ENCODE measurements at regions not wholly inside any gene's neighbourhood (a gene's known extent, or its start where the extent isn't known, plus 50 kb on each side); places are given as distances from the start of the nearest gene placed in this dataset.

- DNase-seq = no peak
Observed at GRCh38 chr21:35893156-35893555, 167.2 kb downstream of the SETD4 start.

- DNase-seq = no peak
Observed at GRCh38 chr21:35886887-35887286, 173.4 kb downstream of the SETD4 start.

- no peak for DNase-seq
Observed at GRCh38 chr21:35885942-35886541, 174.3 kb downstream of the SETD4 start.

- no peak for DNase-seq
Observed at GRCh38 chr21:35882791-35883240, 177.5 kb downstream of the SETD4 start.

GRCh38 chr21:35873441-35873840, 186.9 kb downstream of the SETD4 start:
- DNase-seq = no peak

- DNase-seq = no peak
Observed at GRCh38 chr21:35871906-35872305, 188.4 kb downstream of the SETD4 start.

GRCh38 chr21:35868869-35869223, 191.5 kb downstream of the SETD4 start:
- no peak for DNase-seq

- peak; percentile 18 for DNase-seq
Observed at GRCh38 chr21:35868005-35868868, 192.1 kb downstream of the SETD4 start.

GRCh38 chr21:35864039-35864438, 196.3 kb downstream of the SETD4 start:
- DNase-seq = no peak

- no peak for DNase-seq
Observed at GRCh38 chr21:35862969-35863368, 197.4 kb downstream of the SETD4 start.

GRCh38 chr21:35861661-35862060, 198.7 kb downstream of the SETD4 start:
- no peak for DNase-seq

GRCh38 chr21:35860189-35860869, 200.0 kb downstream of the SETD4 start:
- no peak for DNase-seq

- DNase-seq = no peak
Observed at GRCh38 chr21:35859677-35860076, 200.6 kb downstream of the SETD4 start.

- no peak for DNase-seq
Observed at GRCh38 chr21:35857095-35857494, 203.2 kb downstream of the SETD4 start.

- no peak for DNase-seq
Observed at GRCh38 chr21:35855484-35855883, 204.8 kb downstream of the SETD4 start.

- DNase-seq = no peak
Observed at GRCh38 chr21:35854281-35854680, 206.0 kb downstream of the SETD4 start.

- DNase-seq = no peak
Observed at GRCh38 chr21:35853321-35854239, 206.7 kb downstream of the SETD4 start.

GRCh38 chr21:35852820-35853219, 207.5 kb downstream of the SETD4 start:
- DNase-seq = no peak

GRCh38 chr21:35850542-35851103, 209.7 kb downstream of the SETD4 start:
- no peak for DNase-seq

- no peak for DNase-seq
Observed at GRCh38 chr21:35850029-35850428, 210.3 kb downstream of the SETD4 start.

GRCh38 chr21:35849144-35849543, 211.2 kb downstream of the SETD4 start:
- no peak for DNase-seq

- DNase-seq = no peak
Observed at GRCh38 chr21:35843911-35844667, 216.2 kb downstream of the SETD4 start.

Data from hematopoietic multipotent progenitor cell treated with erythropoietin and hydrocortisone succinate and interleukin-3 and kit ligand, for 8 days (in vitro differentiated cells).